H1 (cell line): ENCODE measurements at regions not wholly inside any gene's neighbourhood (a gene's known extent, or its start where the extent isn't known, plus 50 kb on each side); places are given as distances from the start of the nearest gene placed in this dataset.

ENCODE experiments used
- CTCF ChIA-PET: fragments of 300-600 bp; sonication (Branson Sonifier 250); formaldehyde crosslinking; loops from one replicate; lab custom pipeline; 2021; ENCODE audit not compliant: partially characterized antibody; lab: Charles Lee
- POLR2A ChIA-PET: fragments of 300-600 bp; sonication (Branson Sonifier 250); formaldehyde crosslinking; loops from one replicate; lab custom pipeline; 2021; ENCODE audit warnings: inconsistent platforms; ENCODE audit not compliant: partially characterized antibody; lab: Charles Lee
- DNase-seq, 2 experiments: peaks; one replicate each; pipeline versions ENCODE4 v3.0.0 to v3.0.0-alpha.2; 2010 to 2022; ENCODE audit warnings: low spot score in 2 of 2, low read depth in 1 of 2, mixed read lengths in 1 of 2
- FAIRE-seq: peaks from 2 replicates; lab custom pipeline; 2011; peaks lifted over from hg19 to GRCh38; lab: Jason Lieb, UNC
- H2AFZ ChIP-seq: 2 replicates; pipeline ENCODE4 v1.8.1; 2012; ENCODE audit warnings: low read length, inconsistent platforms
- H2AK5ac ChIP-seq: 2 replicates; pipeline ENCODE4 v1.6.1; 2013; ENCODE audit warnings: low read depth, low read length
- H2BK120ac ChIP-seq: replicated peaks from 2 replicates; pipeline ENCODE3; 2013; ENCODE audit warnings: low read depth, low read length, inconsistent platforms
- H2BK12ac ChIP-seq: 2 replicates; pipeline ENCODE4 v1.6.1; 2013; ENCODE audit warnings: low read depth, low read length
- H2BK15ac ChIP-seq: 2 replicates; pipeline ENCODE4 v1.6.1; 2013; ENCODE audit warnings: low read length
- H2BK20ac ChIP-seq: 2 replicates; pipeline ENCODE4 v1.6.1; 2013; ENCODE audit warnings: low read length
- H2BK5ac ChIP-seq: 2 replicates; pipeline ENCODE4 v1.6.1; 2013; ENCODE audit warnings: low read depth, low read length
- H3K14ac ChIP-seq: 2 replicates; pipeline ENCODE4 v1.6.1; 2013; ENCODE audit warnings: inconsistent platforms; ENCODE audit not compliant: insufficient read length
- H3K18ac ChIP-seq: 2 replicates; pipeline ENCODE4 v1.6.1; 2013; ENCODE audit warnings: low read length; ENCODE audit errors: extremely low read depth
- H3K23ac ChIP-seq: 2 replicates; pipeline ENCODE4 v1.6.1; 2013; ENCODE audit warnings: inconsistent platforms; ENCODE audit not compliant: insufficient read length
- H3K23me2 ChIP-seq: 2 replicates; pipeline ENCODE4 v1.6.1; 2013; ENCODE audit warnings: low read depth, low read length
- H3K27ac ChIP-seq: 2 replicates; pipeline ENCODE4 v1.6.1; 2011; ENCODE audit warnings: low read depth, low read length, inconsistent platforms
- H3K27me3 ChIP-seq, 4 experiments: replicated peaks in 1 of 4; 1 replicate in 1 of 4; 2 replicates in 3 of 4; pipeline versions ENCODE4 v1.6.1 to v1.8.1; 2011 to 2013; ENCODE audit warnings: low read length in 3 of 4, mild to moderate bottlenecking in 3 of 4, inconsistent platforms in 2 of 4, mixed read lengths in 2 of 4, moderate library complexity in 1 of 4; ENCODE audit not compliant: control insufficient read depth in 3 of 4, insufficient read depth in 3 of 4; ENCODE audit errors: extremely low read depth in 1 of 4
- H3K36me3 ChIP-seq, 4 experiments: 2 replicates each; pipeline versions ENCODE4 v1.6.1 to v1.8.1; 2011 to 2013; ENCODE audit warnings: mild to moderate bottlenecking in 4 of 4, low read length in 3 of 4, moderate library complexity in 2 of 4, control low read depth in 1 of 4, inconsistent platforms in 1 of 4; ENCODE audit not compliant: insufficient read depth in 4 of 4, control insufficient read depth in 2 of 4
- H3K4ac ChIP-seq: replicated peaks from 2 replicates; pipeline ENCODE3; 2013; ENCODE audit warnings: low read length, low read depth, mixed read lengths, inconsistent platforms; ENCODE audit not compliant: insufficient read length
- H3K4me1 ChIP-seq, 4 experiments: replicated peaks in 1 of 4; 1 replicate in 1 of 4; 2 replicates in 3 of 4; pipeline versions ENCODE4 v1.6.1 to v1.8.1; 2011 to 2013; ENCODE audit warnings: low read length in 3 of 4, inconsistent platforms in 2 of 4, mixed read lengths in 1 of 4; ENCODE audit not compliant: insufficient read depth in 4 of 4, control insufficient read depth in 3 of 4
- H3K4me2 ChIP-seq, 2 experiments: 2 replicates each; pipeline versions ENCODE4 v1.6.1 to v1.8.1; 2011 to 2013; ENCODE audit warnings: low read depth in 2 of 2, low read length in 2 of 2, control low read depth in 1 of 2, inconsistent platforms in 1 of 2, mild to moderate bottlenecking in 1 of 2; ENCODE audit not compliant: insufficient read depth in 1 of 2
- H3K4me3 ChIP-seq, 4 experiments: fragments of 200-600, 300-600 bp in 1 of 4; sonication (generic), shearing (Covaris generic), sonication (Bioruptor Twin) in 1 of 4; 2 replicates each; pipeline versions ENCODE4 v1.5.1 to v1.8.1; 2011 to 2016; ENCODE audit warnings: low read length in 4 of 4, low read depth in 3 of 4, control low read depth in 2 of 4, inconsistent platforms in 2 of 4, mild to moderate bottlenecking in 2 of 4, mixed read lengths in 1 of 4, moderate library complexity in 1 of 4; ENCODE audit not compliant: insufficient read depth in 2 of 4; ENCODE audit errors: extremely low read depth in 1 of 4
- H3K56ac ChIP-seq: replicated peaks from 2 replicates; pipeline ENCODE3; 2013; ENCODE audit warnings: low read depth, mild to moderate bottlenecking, mixed read lengths, low read length, inconsistent platforms; ENCODE audit not compliant: insufficient read length
- H3K79me1 ChIP-seq: 2 replicates; pipeline ENCODE4 v1.6.1; 2013; ENCODE audit warnings: low read depth, low read length, control low read depth
- H3K79me2 ChIP-seq, 2 experiments: 2 replicates each; pipeline versions ENCODE4 v1.6.1 to v1.8.1; 2012 to 2013; ENCODE audit warnings: low read length in 2 of 2, mild to moderate bottlenecking in 2 of 2, inconsistent platforms in 1 of 2; ENCODE audit not compliant: insufficient read depth in 2 of 2, control insufficient read depth in 1 of 2
- H3K9ac ChIP-seq, 4 experiments: replicated peaks in 1 of 4; 1 replicate in 1 of 4; 2 replicates in 3 of 4; pipeline versions ENCODE4 v1.6.1 to v1.8.1; 2011 to 2013; ENCODE audit warnings: low read depth in 3 of 4, low read length in 3 of 4, control low read depth in 2 of 4, mild to moderate bottlenecking in 2 of 4, moderate library complexity in 2 of 4, inconsistent platforms in 1 of 4; ENCODE audit errors: extremely low read depth in 1 of 4
- H3K9me3 ChIP-seq, 2 experiments: 2 replicates each; pipeline versions ENCODE4 v1.6.1 to v1.8.1; 2012 to 2013; ENCODE audit warnings: mild to moderate bottlenecking in 2 of 2, moderate library complexity in 2 of 2, control low read depth in 1 of 2, inconsistent platforms in 1 of 2, low read depth in 1 of 2, low read length in 1 of 2, mixed read lengths in 1 of 2; ENCODE audit not compliant: insufficient read depth in 2 of 2
- H4K20me1 ChIP-seq, 2 experiments: replicated peaks in 1 of 2; 2 replicates each; pipeline versions ENCODE3 to v1.8.1; 2011 to 2013; ENCODE audit warnings: inconsistent platforms in 2 of 2, low read length in 2 of 2, mild to moderate bottlenecking in 1 of 2; ENCODE audit not compliant: insufficient read depth in 2 of 2, control insufficient read depth in 1 of 2
- H4K5ac ChIP-seq: 2 replicates; pipeline ENCODE4 v1.6.1; 2013; ENCODE audit warnings: low read length, low read depth, mixed read lengths, inconsistent platforms; ENCODE audit not compliant: insufficient read length
- H4K8ac ChIP-seq: 2 replicates; pipeline ENCODE4 v1.8.0; 2013; ENCODE audit warnings: mild to moderate bottlenecking, moderate library complexity, low read length, inconsistent platforms; ENCODE audit not compliant: insufficient read depth; ENCODE audit errors: extremely low read depth
- H4K91ac ChIP-seq: replicated peaks from 2 replicates; pipeline ENCODE3; 2013; ENCODE audit warnings: low read length, mixed read lengths, inconsistent platforms; ENCODE audit not compliant: insufficient read length
- ATF2 ChIP-seq: IDR thresholded peaks from 2 replicates; pipeline ENCODE4 v1.6.1; 2012; ENCODE audit warnings: low read length, inconsistent platforms
- BCL11A ChIP-seq, 2 experiments: IDR thresholded peaks; one replicate each; pipeline ENCODE4 v1.6.1; 2011; ENCODE audit warnings: low read depth in 2 of 2, low read length in 2 of 2, mild to moderate bottlenecking in 2 of 2
- BRCA1 ChIP-seq: IDR thresholded peaks from 2 replicates; pipeline ENCODE4 v1.6.1; 2012; ENCODE audit warnings: low read depth, low read length, improper control_type of control experiment
- CHD1 ChIP-seq: IDR thresholded peaks from 2 replicates; pipeline ENCODE4 v1.6.1; 2012; ENCODE audit warnings: low read depth, low read length, improper control_type of control experiment
- EP300 ChIP-seq, 2 experiments: IDR thresholded peaks; 1 replicate in 1 of 2; 2 replicates in 1 of 2; pipeline ENCODE4 v1.6.1; 2011 to 2012; ENCODE audit warnings: low read depth in 2 of 2, low read length in 2 of 2, mild to moderate bottlenecking in 2 of 2, borderline replicate concordance in 1 of 2, inconsistent platforms in 1 of 2, moderate library complexity in 1 of 2
- FOSL1 ChIP-seq: IDR thresholded peaks from 2 replicates; pipeline ENCODE4 v1.6.1; 2011; ENCODE audit warnings: mild to moderate bottlenecking, low read depth, low read length, moderate library complexity; ENCODE audit not compliant: insufficient read depth
- GABPA ChIP-seq: IDR thresholded peaks from 2 replicates; pipeline ENCODE4 v1.6.1; 2011; ENCODE audit warnings: mild to moderate bottlenecking, low read length, moderate library complexity, borderline replicate concordance; ENCODE audit not compliant: insufficient read depth
- HDAC2 ChIP-seq, 2 experiments: fragments of 300-600 bp in 1 of 2; sonication (generic) in 1 of 2; IDR thresholded peaks; 2 replicates each; pipeline ENCODE4 v1.6.1; 2011 to 2012; ENCODE audit warnings: low read depth in 2 of 2, low read length in 2 of 2, mild to moderate bottlenecking in 2 of 2, moderate library complexity in 2 of 2, borderline replicate concordance in 1 of 2, inconsistent platforms in 1 of 2
- PHF8 ChIP-seq: fragments of 200-600 bp; sonication (generic); conservative IDR thresholded peaks from 2 replicates; pipeline ENCODE4 v1.7.1; 2012; ENCODE audit warnings: low read depth, mild to moderate bottlenecking, inconsistent platforms, low read length, moderate library complexity
- SIX5 ChIP-seq: IDR thresholded peaks from 2 replicates; pipeline ENCODE4 v1.6.1; 2011; ENCODE audit warnings: mild to moderate bottlenecking, low read depth, low read length
- SP4 ChIP-seq: IDR thresholded peaks from 2 replicates; pipeline ENCODE4 v1.6.1; 2012; ENCODE audit warnings: low read length, inconsistent platforms
- SRF ChIP-seq: IDR thresholded peaks from 2 replicates; pipeline ENCODE4 v1.6.1; 2011; ENCODE audit warnings: mild to moderate bottlenecking, low read depth, low read length, moderate library complexity

GRCh38 chr2:129267559-129267958 is 711.9 kb upstream of the RAB6C start:
- Histone ChIP-seq H3K4ac (no peak overlapping the region), H3K4me3 (no peak overlapping the region), H3K4me1 (no peaks in the 10 kb centered on the region), H3K27me3 (no peaks in the 10 kb centered on the region), H3K23ac (no peak overlapping the region), H2AK5ac (no peak overlapping the region), H3K27ac (no peak overlapping the region), H2BK15ac (no peak overlapping the region), H2BK120ac (no peak overlapping the region), H2BK12ac (no peak overlapping the region), H3K56ac (no peak overlapping the region)
- CTCF ChIA-PET = interaction anchor here (0.9 to 1.6 kb wide), 3 partner anchors 14 to 74 kb away, joined by 3 read pairs; no protein-coding TSS in a partner anchor
- FAIRE-seq = no peak
- POLR2A ChIA-PET = no interaction called here
- DNase-seq = no peak
- no peak for TF ChIP-seq GABPA
- TF ChIP-seq ATF2 = no peak
- TF ChIP-seq CHD1 = no peak
- TF ChIP-seq BRCA1 = no peak
- TF ChIP-seq SIX5 = no peak
- TF ChIP-seq PHF8 = no peak
- no peak for TF ChIP-seq HDAC2 (IDR thresholded peaks at IDR 0.05; ENCODE audit: borderline replicate concordance in 1 of 2, low read depth in 2 of 2, low read length in 2 of 2)
- no peak for TF ChIP-seq FOSL1
- TF ChIP-seq EP300 (IDR thresholded peaks at IDR 0.05; ENCODE audit: borderline replicate concordance in 1 of 2, low read depth in 2 of 2, low read length in 2 of 2) = no peak
- TF ChIP-seq SRF = no peak
- no peak for TF ChIP-seq BCL11A (IDR thresholded peaks at IDR 0.05; ENCODE audit: low read depth in 2 of 2, low read length in 2 of 2)
- TF ChIP-seq SP4 = no peak
- TF ChIP-seq, all 59 proteins: peak for 0
- Histone ChIP-seq H3K79me2 (no peaks in the 10 kb centered on the region), H2BK20ac (no peak overlapping the region), H4K91ac (no peak overlapping the region), H4K5ac (no peak overlapping the region), H3K9ac (no peak overlapping the region), H3K14ac (no peak overlapping the region), H3K18ac (no peak overlapping the region), H3K4me2 (no peak overlapping the region), H3K9me3 (peaks cover 0 to 4% of the 10 kb centered on the region in 2 experiments; a peak in 1 of 4 replicates), H4K8ac (no peak overlapping the region), H2AFZ (no peak overlapping the region), H2BK5ac (no peak overlapping the region), H3K36me3 (no peaks in the 10 kb centered on the region), H4K20me1 (no peaks in the 10 kb centered on the region), H3K79me1 (no peaks in the 10 kb centered on the region), H3K23me2 (no peaks in the 10 kb centered on the region)
